Astrocyte (in vitro differentiated cells and primary cell): ENCODE measurements at regions not wholly inside any gene's neighbourhood (a gene's known extent, or its start where the extent isn't known, plus 50 kb on each side); places are given as distances from the start of the nearest gene placed in this dataset.

ENCODE experiments used
- DNase-seq: peaks from one replicate; pipeline ENCODE4 v3.0.0-alpha.2; 2010; ENCODE audit warnings: low read depth
- FAIRE-seq: peaks from 2 replicates; lab custom pipeline; 2011; peaks lifted over from hg19 to GRCh38; lab: Jason Lieb, UNC
- H2AFZ ChIP-seq: 2 replicates; pipeline ENCODE4 v1.6.0; 2012; ENCODE audit warnings: low read depth, low read length, inconsistent platforms
- H3K27ac ChIP-seq: 2 replicates; pipeline ENCODE4 v1.5.1; 2011; ENCODE audit warnings: low read depth, low read length, inconsistent platforms
- H3K27me3 ChIP-seq: 2 replicates; pipeline ENCODE4 v1.6.0; 2011; ENCODE audit warnings: low read length, inconsistent platforms; ENCODE audit not compliant: insufficient read depth
- H3K36me3 ChIP-seq: 2 replicates; pipeline ENCODE4 v1.5.1; 2011; ENCODE audit warnings: low read length, inconsistent platforms; ENCODE audit not compliant: insufficient read depth
- H3K4me1 ChIP-seq: 2 replicates; pipeline ENCODE4 v1.5.1; 2011; ENCODE audit warnings: low read length, inconsistent platforms; ENCODE audit not compliant: insufficient read depth
- H3K4me2 ChIP-seq: 2 replicates; pipeline ENCODE4 v1.6.0; 2012; ENCODE audit warnings: low read length, inconsistent platforms
- H3K4me3 ChIP-seq: 2 replicates; pipeline ENCODE4 v1.5.1; 2011; ENCODE audit warnings: low read depth, mild to moderate bottlenecking, low read length, inconsistent platforms; ENCODE audit not compliant: insufficient read depth
- H3K79me2 ChIP-seq: 2 replicates; pipeline ENCODE4 v1.6.0; 2012; ENCODE audit warnings: mild to moderate bottlenecking, low read length, inconsistent platforms; ENCODE audit not compliant: insufficient read depth
- H3K9ac ChIP-seq: 2 replicates; pipeline ENCODE4 v1.6.0; 2012; ENCODE audit warnings: mild to moderate bottlenecking, low read length, inconsistent platforms
- H3K9me3 ChIP-seq: 2 replicates; pipeline ENCODE4 v1.5.1; 2012; ENCODE audit warnings: low read depth, mild to moderate bottlenecking, low read length, inconsistent platforms; ENCODE audit not compliant: insufficient read depth
- H4K20me1 ChIP-seq: 2 replicates; pipeline ENCODE4 v1.6.0; 2012; ENCODE audit warnings: low read length, inconsistent platforms; ENCODE audit not compliant: insufficient read depth
- H3K27ac Mint-ChIP-seq: one replicate; pipeline ENCODE4 v1.8.0; 2021; ENCODE audit warnings: mild to moderate bottlenecking, mixed read lengths; ENCODE audit not compliant: unreplicated experiment
- H3K27me3 Mint-ChIP-seq: one replicate; pipeline ENCODE4 v1.8.0; 2021; ENCODE audit warnings: low read depth, mixed read lengths; ENCODE audit not compliant: unreplicated experiment
- H3K36me3 Mint-ChIP-seq: one replicate; pipeline ENCODE4 v1.8.0; 2021; ENCODE audit warnings: low read depth, mixed read lengths; ENCODE audit not compliant: unreplicated experiment
- H3K4me1 Mint-ChIP-seq: one replicate; pipeline ENCODE4 v1.8.0; 2021; ENCODE audit warnings: low read depth, mixed read lengths; ENCODE audit not compliant: unreplicated experiment
- H3K4me3 Mint-ChIP-seq: one replicate; pipeline ENCODE4 v1.8.0; 2021; ENCODE audit warnings: mild to moderate bottlenecking, moderate library complexity, mixed read lengths; ENCODE audit not compliant: unreplicated experiment
- H3K9me3 Mint-ChIP-seq: one replicate; pipeline ENCODE4 v1.8.0; 2021; ENCODE audit warnings: mild to moderate bottlenecking, mixed read lengths; ENCODE audit not compliant: unreplicated experiment
- CTCF ChIP-seq: IDR thresholded peaks from 2 replicates; pipeline ENCODE4 v1.5.1; 2011; ENCODE audit warnings: low read depth, mild to moderate bottlenecking, inconsistent platforms, low read length, moderate library complexity; ENCODE audit not compliant: insufficient read depth
- EZH2 ChIP-seq: IDR thresholded peaks from 2 replicates; pipeline ENCODE4 v1.6.1; 2012; ENCODE audit warnings: mild to moderate bottlenecking, low read length, inconsistent platforms; ENCODE audit not compliant: insufficient read depth

GRCh38 chr2:176685908-176686307 is 416.7 kb downstream of the MTX2 start:
- H3K27me3 Mint-ChIP-seq, result peaks cover 8% of the 10 kb centered on the region
- TF ChIP-seq EZH2 (no peak), CTCF (no peak)
- no peak overlapping the region for H2AFZ ChIP-seq

GRCh38 chr2:176686328-176686727 is 417.1 kb downstream of the MTX2 start:
- Mint-ChIP-seq H3K36me3 (no peaks in the 10 kb centered on the region), H3K4me1 (peaks cover 12% of the 10 kb centered on the region), H3K9me3 (no peaks in the 10 kb centered on the region), H3K4me3 (no peak overlapping the region), H3K27me3 (peaks cover 8% of the 10 kb centered on the region), H3K27ac (no peak overlapping the region)
- Histone ChIP-seq H3K4me2 (no peak overlapping the region), H3K4me1 (no peaks in the 10 kb centered on the region), H3K27ac (no peak overlapping the region), H3K79me2 (no peaks in the 10 kb centered on the region), H4K20me1 (no peaks in the 10 kb centered on the region), H3K4me3 (no peak overlapping the region), H3K9ac (no peak overlapping the region), H3K36me3 (no peaks in the 10 kb centered on the region), H3K27me3 (no peaks in the 10 kb centered on the region), H2AFZ (no peak overlapping the region), H3K9me3 (no peaks in the 10 kb centered on the region)
- DNase-seq (no peak), FAIRE-seq (peak; percentile 9)
- TF ChIP-seq EZH2 (no peak), CTCF (no peak)

More at GRCh38 chr2:176685908-176686307, 416.7 kb downstream of the MTX2 start:
- H3K4me3 ChIP-seq, result no peak overlapping the region
- H3K9ac ChIP-seq, result no peak overlapping the region
- FAIRE-seq (no peak), DNase-seq (no peak)
- Mint-ChIP-seq H3K9me3 (no peaks in the 10 kb centered on the region), H3K27ac (no peak overlapping the region), H3K36me3 (no peaks in the 10 kb centered on the region), H3K4me3 (no peak overlapping the region), H3K4me1 (peaks cover 15% of the 10 kb centered on the region)
- H4K20me1 ChIP-seq, result no peaks in the 10 kb centered on the region
- H3K4me1 ChIP-seq, result no peaks in the 10 kb centered on the region
- no peaks in the 10 kb centered on the region for H3K36me3 ChIP-seq
- no peaks in the 10 kb centered on the region for H3K79me2 ChIP-seq
- no peaks in the 10 kb centered on the region for H3K9me3 ChIP-seq
- H3K4me2 ChIP-seq, result no peak overlapping the region
- no peaks in the 10 kb centered on the region for H3K27me3 ChIP-seq
- H3K27ac ChIP-seq, result no peak overlapping the region

GRCh38 chr2:176687342-176687741 is 418.1 kb downstream of the MTX2 start:
- Histone ChIP-seq H4K20me1 (no peaks in the 10 kb centered on the region), H2AFZ (no peak overlapping the region), H3K9ac (no peak overlapping the region), H3K9me3 (no peaks in the 10 kb centered on the region), H3K27ac (no peak overlapping the region), H3K27me3 (no peaks in the 10 kb centered on the region), H3K4me1 (no peaks in the 10 kb centered on the region), H3K4me2 (no peak overlapping the region), H3K4me3 (no peak overlapping the region), H3K36me3 (no peaks in the 10 kb centered on the region), H3K79me2 (no peaks in the 10 kb centered on the region)
- Mint-ChIP-seq H3K9me3 (no peaks in the 10 kb centered on the region), H3K4me3 (no peak overlapping the region), H3K27me3 (peaks cover 8% of the 10 kb centered on the region), H3K36me3 (no peaks in the 10 kb centered on the region), H3K27ac (no peak overlapping the region), H3K4me1 (peaks cover 6% of the 10 kb centered on the region)
- DNase-seq, result no peak
- TF ChIP-seq CTCF (no peak), EZH2 (no peak)
- FAIRE-seq, result no peak
